Jurkat, Clone E6-1 (cell line): ENCODE measurements at regions not wholly inside any gene's neighbourhood (a gene's known extent, or its start where the extent isn't known, plus 50 kb on each side); places are given as distances from the start of the nearest gene placed in this dataset.
"Not testable (repeated sequence)": the region's sequence is repeated elsewhere in the genome, so short reads cannot be mapped to it uniquely, and the experiment has no call there.

Source experiments
- DNase-seq: peaks from one replicate; pipeline ENCODE4 v3.0.0-alpha.2; 2011; ENCODE audit warnings: low read depth, low spot score
- H3K4me3 ChIP-seq: 2 replicates; pipeline ENCODE4 v1.5.1; 2011; ENCODE audit warnings: mild to moderate bottlenecking, low read length, control low read depth, moderate library complexity

- H3K4me3 ChIP-seq = no peak overlapping the region
- DNase-seq = no peak
Observed at GRCh38 chr13:80497978-80498377, 157.1 kb upstream of the SPRY2 start.

GRCh38 chr13:80497439-80497838, 156.5 kb upstream of the SPRY2 start:
- DNase-seq = no peak
- no peak overlapping the region for H3K4me3 ChIP-seq

DNA sequence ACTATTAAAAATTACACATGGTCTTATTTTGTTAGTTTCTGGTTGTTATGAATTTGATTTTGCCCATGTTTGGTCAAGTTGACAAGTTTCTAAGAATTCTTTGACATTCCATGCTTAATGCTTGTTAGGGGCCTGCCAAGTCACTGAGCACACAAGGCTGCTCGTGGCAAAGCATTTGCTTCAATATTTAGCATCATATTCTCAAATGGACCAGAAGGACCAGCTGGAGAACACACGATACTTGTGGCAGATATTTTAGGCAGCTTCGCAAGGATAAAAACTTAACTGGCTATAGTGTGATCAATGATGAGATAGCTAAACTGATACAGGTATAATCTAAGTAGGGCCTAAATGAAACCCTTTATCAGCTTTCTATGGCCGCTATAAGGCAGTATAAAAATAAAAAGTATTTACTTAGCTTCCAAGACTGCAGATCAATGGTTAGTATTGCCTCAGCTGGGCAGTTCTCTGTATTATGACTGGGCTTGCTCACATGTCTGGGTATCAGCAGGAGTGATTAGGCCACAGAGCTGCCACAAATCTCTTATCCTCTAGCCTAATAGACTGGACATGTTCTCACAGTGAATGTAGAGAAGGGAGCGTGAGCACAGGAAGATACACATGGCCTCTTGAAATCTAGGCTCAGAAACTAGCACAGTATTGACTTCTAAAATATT, 155.9 kb upstream of the SPRY2 start:
- DNase-seq = no peak
- H3K4me3 ChIP-seq = no peak overlapping the region

GRCh38 chr13:80490491-80490943, 149.6 kb upstream of the SPRY2 start:
- not testable (repeated sequence) for H3K4me3 ChIP-seq, DNase-seq

DNA sequence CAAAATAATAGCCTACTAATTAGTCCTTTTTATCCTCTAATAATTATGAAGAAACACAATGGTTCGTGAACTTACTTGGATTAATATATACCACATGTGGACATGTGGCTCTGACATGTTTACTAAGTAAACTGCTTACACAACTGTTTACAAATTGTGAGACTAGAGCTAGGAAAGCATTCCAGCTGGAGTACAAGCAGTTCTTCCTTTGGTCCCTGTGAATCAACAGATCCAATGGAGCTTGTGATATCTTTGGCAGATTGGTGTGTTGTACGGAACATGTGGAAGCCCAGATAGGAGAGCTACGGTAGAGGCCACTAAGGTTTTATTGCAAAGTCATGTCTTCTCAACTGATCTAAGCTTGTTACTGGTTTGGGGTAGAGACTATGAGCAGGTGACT, 145.5 kb upstream of the SPRY2 start:
- DNase-seq = no peak
- H3K4me3 ChIP-seq = no peak overlapping the region

- DNase-seq = no peak
- H3K4me3 ChIP-seq = no peak overlapping the region
Observed at GRCh38 chr13:80483157-80483556, 142.2 kb upstream of the SPRY2 start.

GRCh38 chr13:80481588-80481987, 140.7 kb upstream of the SPRY2 start:
- no peak for DNase-seq
- no peak overlapping the region for H3K4me3 ChIP-seq

DNA sequence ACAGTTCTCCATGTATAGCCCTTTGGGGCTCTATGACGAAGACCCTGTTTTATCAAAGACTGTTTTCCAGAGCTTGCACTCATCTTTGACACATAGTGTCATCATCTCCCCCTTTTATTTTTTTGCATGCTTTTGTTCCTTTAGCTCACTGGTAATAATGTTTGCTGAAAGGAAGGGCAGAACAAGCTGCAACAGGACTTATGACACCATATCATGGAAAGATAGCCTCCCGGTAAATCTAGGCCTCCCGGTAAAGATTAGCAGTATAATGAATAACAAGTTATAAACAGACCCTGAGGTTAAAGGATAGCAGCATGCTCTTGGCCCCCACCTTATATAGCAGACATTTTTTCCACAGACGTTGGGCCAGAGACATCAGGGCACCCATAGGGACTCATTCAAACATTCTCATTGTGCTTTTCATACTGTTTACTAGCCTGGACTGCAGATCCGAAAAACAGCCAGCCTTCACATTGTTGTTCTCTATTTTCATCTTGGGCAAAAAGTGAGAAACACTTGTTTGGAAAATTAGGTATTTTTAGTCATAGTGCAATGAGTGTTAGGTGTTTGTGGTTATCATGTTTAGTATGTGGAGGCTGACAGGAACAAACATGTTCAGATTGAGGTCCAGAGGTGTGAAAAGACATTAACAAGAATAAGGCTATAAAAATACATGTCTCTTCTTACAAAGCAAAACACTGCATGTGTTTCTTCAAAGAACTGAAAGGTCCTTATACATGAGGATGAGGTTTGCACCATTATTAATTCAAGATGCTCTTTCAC, 136.9 kb upstream of the SPRY2 start:
- no peak overlapping the region for H3K4me3 ChIP-seq
- DNase-seq = no peak

GRCh38 chr13:80476953-80477352, 136.0 kb upstream of the SPRY2 start:
- H3K4me3 ChIP-seq = no peak overlapping the region
- DNase-seq = no peak

DNA sequence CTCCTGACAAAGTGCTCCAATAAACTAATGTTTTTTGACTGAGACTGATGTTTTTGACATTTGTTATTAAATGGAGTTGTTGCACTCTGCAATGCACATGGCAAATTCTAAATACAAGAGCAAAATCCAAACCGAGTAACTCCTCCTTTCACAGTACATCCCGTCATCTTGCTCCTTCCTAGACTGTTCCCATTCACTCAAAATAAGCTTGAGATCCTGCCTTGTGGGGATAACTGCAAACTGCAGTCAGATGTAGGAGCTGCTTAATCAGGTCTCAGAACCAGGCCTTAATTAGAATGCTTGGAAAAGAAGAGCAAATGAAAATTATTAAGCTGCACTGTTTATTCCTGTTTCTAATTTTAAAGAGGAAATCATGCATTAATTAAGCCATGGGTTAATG, 134.8 kb upstream of the SPRY2 start:
- DNase-seq = no peak
- no peak overlapping the region for H3K4me3 ChIP-seq

DNA sequence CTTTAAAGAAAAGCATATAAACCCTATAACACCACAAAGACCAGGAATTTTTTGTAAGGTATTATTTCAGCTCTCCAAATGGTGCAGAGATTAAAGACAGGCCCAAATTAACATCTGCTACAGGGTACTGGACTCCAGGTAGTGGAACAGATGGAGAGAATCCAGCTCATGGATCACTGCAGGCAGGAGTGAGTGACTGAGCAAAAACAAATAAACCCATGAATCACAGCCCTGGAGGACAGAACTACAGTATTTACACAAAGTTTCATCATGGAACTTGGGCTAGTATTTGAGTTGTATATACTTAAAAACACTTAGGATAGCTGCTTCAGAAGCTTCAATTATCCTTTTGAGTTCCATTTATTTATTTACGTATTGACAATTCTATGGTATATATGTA, 132.8 kb upstream of the SPRY2 start:
- DNase-seq = no peak
- no peak overlapping the region for H3K4me3 ChIP-seq

DNA sequence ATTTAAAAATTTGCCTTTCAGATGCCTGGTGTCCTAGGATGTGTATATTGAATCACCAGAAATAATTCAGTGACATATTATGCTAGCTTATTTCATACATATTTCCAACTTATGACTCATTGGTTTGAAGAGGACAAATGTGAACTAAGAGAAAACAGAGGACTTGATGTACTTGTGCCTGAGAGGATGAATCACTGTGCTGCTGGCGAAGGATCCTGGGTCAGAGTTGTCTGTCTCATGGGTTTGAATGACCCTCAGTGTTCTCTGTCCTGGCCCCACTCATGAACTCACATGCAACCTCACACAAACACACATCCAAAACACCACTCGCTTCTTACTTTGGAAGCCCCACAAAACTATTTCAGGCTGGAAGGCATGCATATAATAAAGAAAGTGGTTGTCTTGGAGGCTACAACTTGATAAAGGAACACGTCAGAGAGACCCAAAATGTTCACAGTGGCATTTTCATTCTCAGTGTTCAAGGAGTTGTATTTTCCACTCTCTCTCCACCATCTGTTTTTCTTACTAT, 129.0 kb upstream of the SPRY2 start:
- no peak for DNase-seq
- no peak overlapping the region for H3K4me3 ChIP-seq

DNA sequence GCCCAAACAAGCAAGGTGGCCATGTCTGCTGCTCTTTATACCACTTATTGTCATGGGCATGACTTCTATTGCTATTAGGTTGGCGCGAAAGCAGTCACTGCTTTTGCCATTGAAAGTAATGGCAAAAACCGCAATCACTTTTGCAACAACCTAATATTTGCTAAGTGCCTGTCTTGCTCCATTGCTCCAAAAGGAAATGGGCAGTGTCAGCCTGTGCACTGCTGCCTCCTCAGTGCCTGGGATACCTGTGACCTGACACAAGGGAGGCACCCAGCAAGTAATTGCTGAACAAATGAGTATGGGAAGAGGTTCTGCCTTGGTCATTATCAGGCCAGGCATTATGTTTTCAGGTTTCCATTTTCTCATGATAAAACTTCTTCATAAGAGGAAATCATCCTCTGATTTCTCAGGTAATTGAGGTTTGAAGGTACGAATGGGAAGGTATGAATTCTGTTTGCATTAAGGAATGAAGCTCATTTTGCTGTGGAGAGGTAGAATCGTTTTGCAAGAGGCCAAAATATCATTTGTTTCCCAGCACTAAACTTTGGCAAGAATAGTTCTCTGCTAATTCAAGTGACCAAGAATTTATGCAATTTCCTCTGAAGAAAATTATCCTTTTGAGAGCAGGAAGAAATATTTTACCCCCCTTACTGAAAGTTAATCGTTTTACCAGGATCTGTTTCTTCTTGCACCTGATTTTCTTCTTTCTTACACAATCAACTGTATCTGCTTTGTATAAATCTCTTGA, 128.4 kb upstream of the SPRY2 start:
- no peak overlapping the region for H3K4me3 ChIP-seq
- DNase-seq = no peak

- no peak overlapping the region for H3K4me3 ChIP-seq
- no peak for DNase-seq
Observed at GRCh38 chr13:80465321-80465720, 124.4 kb upstream of the SPRY2 start.

DNA sequence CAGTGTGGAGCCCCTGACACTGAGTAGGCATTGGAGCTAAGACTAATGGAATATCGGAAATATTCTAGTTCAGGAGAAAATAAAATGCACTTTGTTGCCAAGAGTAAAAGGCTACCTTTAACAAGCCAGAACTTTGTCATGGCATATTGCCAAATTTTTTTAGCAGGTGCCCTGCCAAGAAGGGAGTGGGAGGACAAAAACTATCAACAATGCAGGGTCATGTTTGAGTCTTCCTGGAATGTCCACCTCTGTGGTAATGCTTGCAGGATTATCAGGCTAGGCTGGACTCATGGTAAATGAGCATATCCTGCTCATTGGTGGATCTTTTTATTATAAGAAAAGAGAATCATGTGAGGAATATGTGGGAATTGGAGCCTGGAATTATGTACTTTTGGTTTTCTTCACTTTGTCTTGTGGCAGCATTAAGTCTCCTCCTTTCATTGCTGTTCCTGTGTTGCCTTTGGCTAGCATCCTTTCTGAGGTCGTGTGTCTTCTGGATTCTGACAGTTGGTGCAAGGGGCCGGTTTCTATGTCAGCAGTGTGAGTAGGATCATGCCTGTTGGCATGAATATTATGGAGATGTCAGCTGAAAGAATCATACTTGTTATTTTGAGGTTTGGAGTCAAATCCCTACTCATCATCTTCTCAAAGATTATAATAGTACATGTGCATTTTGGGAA, 122.9 kb upstream of the SPRY2 start:
- no peak overlapping the region for H3K4me3 ChIP-seq
- DNase-seq = no peak

- H3K4me3 ChIP-seq = no peak overlapping the region
Observed at GRCh38 chr13:80462567-80462966, 121.6 kb upstream of the SPRY2 start.

DNA sequence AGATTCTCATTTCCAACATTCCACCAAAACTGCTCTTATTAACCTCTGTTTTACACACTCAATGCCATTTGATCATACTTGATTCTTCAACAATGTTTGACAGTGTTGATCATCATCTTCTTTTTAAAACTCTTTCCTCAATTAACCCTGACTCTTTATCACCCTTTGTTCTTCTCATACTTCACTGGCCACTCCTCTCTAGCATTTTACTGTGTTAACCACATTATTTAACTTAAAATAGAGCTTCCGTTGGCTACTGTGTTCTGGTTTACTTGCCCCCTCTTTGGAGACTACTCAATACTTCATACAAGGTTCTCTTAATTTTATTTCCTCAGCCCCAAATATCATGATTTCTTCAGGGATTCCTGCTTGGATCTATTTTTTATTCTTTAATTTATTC, 121.1 kb upstream of the SPRY2 start:
- H3K4me3 ChIP-seq = no peak overlapping the region
- DNase-seq = no peak

More at GRCh38 chr13:80462567-80462966, 121.6 kb upstream of the SPRY2 start:
- no peak for DNase-seq

DNA sequence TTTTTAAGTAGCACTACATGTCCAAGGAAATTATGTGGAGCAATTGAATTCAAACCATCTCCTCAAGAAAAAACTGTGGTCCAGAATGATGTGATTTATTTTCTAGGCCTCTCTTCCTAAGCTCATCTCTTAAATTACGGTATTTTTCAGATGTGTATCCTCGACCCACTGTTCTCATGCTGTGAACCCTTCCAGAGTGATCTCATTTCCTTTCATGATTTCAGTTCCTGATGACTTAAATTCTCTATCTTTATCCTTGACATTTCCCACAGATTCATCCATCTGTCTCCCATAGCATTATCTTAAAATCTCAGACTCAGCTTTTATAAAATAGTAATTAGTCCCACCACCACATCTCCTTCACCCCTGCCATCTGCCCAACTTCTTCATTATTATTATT, 117.6 kb upstream of the SPRY2 start:
- no peak for DNase-seq
- H3K4me3 ChIP-seq = no peak overlapping the region

- DNase-seq = peak; percentile 92
- no peak overlapping the region for H3K4me3 ChIP-seq
Observed at GRCh38 chr13:80454245-80454644, 113.3 kb upstream of the SPRY2 start.
